ENCODE measurements at regions not wholly inside any gene's neighbourhood (a gene's known extent, or its start where the extent isn't known, plus 50 kb on each side); places are given as distances from the start of the nearest gene placed in this dataset.

- TF ChIP-seq CREB1 (IDR thresholded peaks at IDR 0.05) (no peak), CREB1 (CRISPR knock-in tag; IDR thresholded peaks at IDR 0.05) (no peak), TEAD2 (tag; IDR thresholded peaks at IDR 0.05) (no peak), GTF2E2 (tag; IDR thresholded peaks at IDR 0.05) (no peak), DNMT1 (IDR thresholded peaks at IDR 0.05) (no peak)
Measured at GRCh38 chr2:3059141-3059925, 318.3 kb downstream of the EIPR1 start.

Data from K562 (cell line).